Omental fat pad (tissue), 3 donors: ENCODE measurements at regions not wholly inside any gene's neighbourhood (a gene's known extent, or its start where the extent isn't known, plus 50 kb on each side); places are given as distances from the start of the nearest gene placed in this dataset.

Experiments used
- ATAC-seq: fragments of 150-250 bp; one replicate; pipeline ENCODE4 v1.9.1; 2016; ENCODE audit warnings: mild to moderate bottlenecking, moderate library complexity; ENCODE audit not compliant: low FRiP score
- DNase-seq: peaks from one replicate; pipeline ENCODE4 v3.0.0-alpha.2; 2019; ENCODE audit warnings: low spot score
- CTCF ChIP-seq, 3 donors: fragments of 450-650 bp; IDR thresholded peaks; one replicate each; pipeline ENCODE4 v1.5.1; 2016 to 2017; ENCODE audit warnings: antibody characterized with exemption in 3 of 3, mild to moderate bottlenecking in 3 of 3, moderate library complexity in 2 of 3

- no peak for ATAC-seq
- no peak for TF ChIP-seq CTCF (IDR thresholded peaks at IDR 0.05)
- no peak for DNase-seq
These were observed 156.6 kb downstream of the SIPA1L2 start for GRCh38 chr1:232473324-232473723.

GRCh38 chr1:232472485-232473041 lies 157.4 kb downstream of the SIPA1L2 start:
- no peak for DNase-seq
- no peak for ATAC-seq
- no peak for TF ChIP-seq CTCF (IDR thresholded peaks at IDR 0.05)

GRCh38 chr1:232471250-232471649 lies 158.7 kb downstream of the SIPA1L2 start:
- ATAC-seq (no peak), DNase-seq (no peak)
- no peak for TF ChIP-seq CTCF (IDR thresholded peaks at IDR 0.05)

- no peak for DNase-seq
- ATAC-seq = no peak
- no peak for TF ChIP-seq CTCF (IDR thresholded peaks at IDR 0.05)
These were observed 159.2 kb downstream of the SIPA1L2 start for GRCh38 chr1:232470711-232471110.

GRCh38 chr1:232468249-232468648 lies 161.7 kb downstream of the SIPA1L2 start:
- no peak for TF ChIP-seq CTCF (IDR thresholded peaks at IDR 0.05)
- ATAC-seq (no peak), DNase-seq (no peak)

GRCh38 chr1:232467073-232467760 lies 162.7 kb downstream of the SIPA1L2 start:
- DNase-seq = no peak
- no peak for TF ChIP-seq CTCF (IDR thresholded peaks at IDR 0.05)
- ATAC-seq = no peak

- no peak for DNase-seq
- no peak for ATAC-seq
- TF ChIP-seq CTCF (IDR thresholded peaks at IDR 0.05) = no peak
These were observed 165.6 kb downstream of the SIPA1L2 start for GRCh38 chr1:232464325-232464724.
